HFFc6 (cell line): ENCODE measurements at regions not wholly inside any gene's neighbourhood (a gene's known extent, or its start where the extent isn't known, plus 50 kb on each side); places are given as distances from the start of the nearest gene placed in this dataset.

Experiments used
- DNase-seq: peaks from one replicate; pipeline ENCODE4 v3.0.0-alpha.2; 2018
- H3K27ac Mint-ChIP-seq: 2 replicates; pipeline ENCODE4 v1.8.0; 2020; ENCODE audit warnings: mild to moderate bottlenecking, mixed read lengths
- H3K27me3 Mint-ChIP-seq: 2 replicates; pipeline ENCODE4 v1.8.0; 2021; ENCODE audit warnings: mild to moderate bottlenecking, moderate library complexity, mixed read lengths; ENCODE audit not compliant: insufficient read depth
- H3K36me3 Mint-ChIP-seq: 2 replicates; pipeline ENCODE4 v1.8.0; 2021; ENCODE audit warnings: low read depth, mixed read lengths
- H3K4me1 Mint-ChIP-seq: 2 replicates; pipeline ENCODE4 v1.8.0; 2020; ENCODE audit warnings: low read depth, mixed read lengths
- H3K4me3 Mint-ChIP-seq: 2 replicates; pipeline ENCODE4 v1.8.0; 2020; ENCODE audit warnings: mild to moderate bottlenecking, moderate library complexity, mixed read lengths
- H3K9me3 Mint-ChIP-seq: 2 replicates; pipeline ENCODE4 v1.8.0; 2020; ENCODE audit warnings: mild to moderate bottlenecking, mixed read lengths
- TF ChIP-seq, protein P1 (sequence below): fragments of 200-600 bp; sonication (generic); IDR thresholded peaks from 2 replicates; pipeline ENCODE4 v1.5.0; 2021; ENCODE audit warnings: antibody characterized with exemption, mild to moderate bottlenecking

DNA sequence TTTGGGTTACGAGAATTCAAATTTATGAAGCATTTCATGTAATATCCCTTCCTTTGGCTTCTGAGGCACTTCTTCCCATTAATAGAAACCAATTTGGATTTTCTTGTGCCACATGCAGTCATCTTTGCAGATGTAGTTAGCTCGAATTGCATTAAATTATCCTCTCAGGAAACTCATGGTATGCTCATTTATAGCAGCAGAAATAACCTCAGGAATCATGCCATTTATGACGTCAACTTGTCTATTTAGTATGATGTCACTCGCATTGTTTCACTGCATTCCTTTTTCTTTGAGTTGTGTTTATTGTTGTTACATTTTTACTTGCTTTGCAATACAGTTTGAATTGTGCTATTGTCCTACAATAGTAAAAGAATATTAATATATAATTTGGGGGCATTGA, 163.8 kb downstream of the RBM43 start:
- TF ChIP-seq, protein P1, sequence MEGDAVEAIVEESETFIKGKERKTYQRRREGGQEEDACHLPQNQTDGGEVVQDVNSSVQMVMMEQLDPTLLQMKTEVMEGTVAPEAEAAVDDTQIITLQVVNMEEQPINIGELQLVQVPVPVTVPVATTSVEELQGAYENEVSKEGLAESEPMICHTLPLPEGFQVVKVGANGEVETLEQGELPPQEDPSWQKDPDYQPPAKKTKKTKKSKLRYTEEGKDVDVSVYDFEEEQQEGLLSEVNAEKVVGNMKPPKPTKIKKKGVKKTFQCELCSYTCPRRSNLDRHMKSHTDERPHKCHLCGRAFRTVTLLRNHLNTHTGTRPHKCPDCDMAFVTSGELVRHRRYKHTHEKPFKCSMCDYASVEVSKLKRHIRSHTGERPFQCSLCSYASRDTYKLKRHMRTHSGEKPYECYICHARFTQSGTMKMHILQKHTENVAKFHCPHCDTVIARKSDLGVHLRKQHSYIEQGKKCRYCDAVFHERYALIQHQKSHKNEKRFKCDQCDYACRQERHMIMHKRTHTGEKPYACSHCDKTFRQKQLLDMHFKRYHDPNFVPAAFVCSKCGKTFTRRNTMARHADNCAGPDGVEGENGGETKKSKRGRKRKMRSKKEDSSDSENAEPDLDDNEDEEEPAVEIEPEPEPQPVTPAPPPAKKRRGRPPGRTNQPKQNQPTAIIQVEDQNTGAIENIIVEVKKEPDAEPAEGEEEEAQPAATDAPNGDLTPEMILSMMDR = no peak
- Mint-ChIP-seq H3K4me3 (no peak overlapping the region), H3K36me3 (no peaks in the 10 kb centered on the region), H3K27ac (no peak overlapping the region), H3K4me1 (no peaks in the 10 kb centered on the region), H3K27me3 (peaks cover 5% of the 10 kb centered on the region; the same call in 1 of the 2 replicates), H3K9me3 (no peaks in the 10 kb centered on the region)
- DNase-seq = no peak

DNA sequence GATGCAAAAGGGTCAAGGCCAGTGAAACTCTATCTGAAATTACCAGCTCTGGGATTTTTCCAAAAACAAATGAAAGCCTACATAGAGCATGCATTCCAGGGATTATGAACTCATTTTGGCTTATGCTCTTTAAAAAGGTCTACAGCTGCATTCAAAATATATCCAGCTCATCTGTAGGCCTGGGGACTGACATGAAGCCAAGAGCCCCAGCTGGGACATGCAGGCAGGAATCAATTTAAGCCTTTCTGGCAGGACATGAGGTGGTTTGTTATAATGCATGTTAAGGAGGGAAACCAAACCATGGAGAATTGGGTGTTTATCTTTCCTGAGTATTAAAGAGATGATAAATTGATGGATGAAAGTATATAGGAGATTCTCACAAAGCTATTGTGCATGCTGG, 164.5 kb downstream of the RBM43 start:
- H3K4me1 Mint-ChIP-seq = no peaks in the 10 kb centered on the region
- no peaks in the 10 kb centered on the region for H3K9me3 Mint-ChIP-seq
- H3K27me3 Mint-ChIP-seq = peaks cover 5% of the 10 kb centered on the region; the same call in 1 of the 2 replicates
- H3K4me3 Mint-ChIP-seq = no peak overlapping the region
- TF ChIP-seq, protein P1 = no peak
- no peaks in the 10 kb centered on the region for H3K36me3 Mint-ChIP-seq
- no peak for DNase-seq
- H3K27ac Mint-ChIP-seq = no peak overlapping the region

DNA sequence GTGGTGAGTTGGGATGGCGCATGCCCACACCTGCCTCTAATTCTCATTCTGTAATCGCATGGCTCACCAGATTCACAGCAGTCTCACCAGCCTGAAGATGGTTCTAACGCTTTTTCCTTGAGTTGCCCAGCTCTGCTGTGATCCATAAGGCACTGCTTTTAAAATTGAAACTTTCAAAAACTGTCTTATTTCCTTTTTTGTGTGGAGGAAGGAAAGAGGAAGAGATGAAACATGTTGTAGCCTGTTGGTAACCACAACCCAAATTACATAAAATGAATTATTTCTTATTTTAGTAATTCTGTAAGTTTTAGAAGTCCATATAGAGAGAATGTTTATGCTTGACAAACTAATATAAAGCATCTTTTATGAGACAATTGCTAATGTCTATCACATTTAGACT, 165.4 kb downstream of the RBM43 start:
- H3K36me3 Mint-ChIP-seq = no peaks in the 10 kb centered on the region
- H3K9me3 Mint-ChIP-seq = no peaks in the 10 kb centered on the region
- H3K4me1 Mint-ChIP-seq = no peaks in the 10 kb centered on the region
- TF ChIP-seq, protein P1 = no peak
- no peak overlapping the region for H3K27ac Mint-ChIP-seq
- no peak for DNase-seq
- H3K27me3 Mint-ChIP-seq = peaks cover 2% of the 10 kb centered on the region; the same call in 1 of the 2 replicates
- H3K4me3 Mint-ChIP-seq = no peak overlapping the region

DNA sequence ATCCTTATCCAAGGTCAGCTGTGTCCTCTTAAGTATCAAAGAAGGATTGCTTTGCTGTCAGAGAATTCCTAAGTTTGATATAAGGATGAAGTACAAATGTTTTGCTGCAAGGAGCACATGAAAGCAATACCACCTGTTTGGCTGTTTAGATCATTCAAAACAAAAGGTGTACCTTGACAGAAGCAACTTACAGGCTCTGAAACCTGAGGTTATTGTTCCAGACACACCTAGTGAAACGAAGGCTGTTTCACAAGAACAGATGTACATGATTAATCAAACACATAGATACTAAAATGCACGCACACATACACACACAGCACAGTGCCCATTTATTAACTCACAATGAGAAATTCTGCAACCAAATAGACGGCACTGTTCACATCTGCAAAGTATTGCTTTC, 166.2 kb downstream of the RBM43 start:
- no peaks in the 10 kb centered on the region for H3K4me1 Mint-ChIP-seq
- no peak for DNase-seq
- H3K9me3 Mint-ChIP-seq = no peaks in the 10 kb centered on the region
- no peak overlapping the region for H3K27ac Mint-ChIP-seq
- TF ChIP-seq, protein P1 = no peak
- H3K4me3 Mint-ChIP-seq = no peak overlapping the region
- 0 out of 2 replicates have a peak, but pooled peaks cover 2% of the 10 kb centered on the region for H3K27me3 Mint-ChIP-seq
- H3K36me3 Mint-ChIP-seq = no peaks in the 10 kb centered on the region

DNA sequence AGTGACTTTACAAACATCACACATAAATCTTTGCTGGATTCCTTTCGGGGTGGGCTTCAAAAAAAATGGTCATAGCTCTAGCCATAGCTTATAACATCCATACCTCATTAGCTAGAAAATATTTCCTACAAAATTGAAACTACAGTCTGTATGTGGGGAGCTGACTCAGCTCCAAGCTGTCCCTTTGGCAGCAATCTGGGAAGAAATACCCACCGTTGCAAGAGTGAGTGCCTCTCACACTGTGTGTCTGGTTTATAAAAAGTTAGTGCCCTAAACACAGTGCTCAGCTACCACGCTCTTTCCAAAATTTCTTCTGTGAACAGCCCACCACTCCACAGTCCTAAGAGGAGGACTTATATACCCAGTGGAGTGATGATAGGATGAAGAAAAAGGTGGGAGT, 170.1 kb downstream of the RBM43 start:
- TF ChIP-seq, protein P1 = no peak
- no peak overlapping the region for H3K4me3 Mint-ChIP-seq
- DNase-seq = no peak
- no peak overlapping the region for H3K27ac Mint-ChIP-seq
- H3K36me3 Mint-ChIP-seq = no peaks in the 10 kb centered on the region
- H3K27me3 Mint-ChIP-seq = no peaks in the 10 kb centered on the region; the same call in none of the 2 replicates
- no peaks in the 10 kb centered on the region for H3K4me1 Mint-ChIP-seq
- H3K9me3 Mint-ChIP-seq = no peaks in the 10 kb centered on the region

DNA sequence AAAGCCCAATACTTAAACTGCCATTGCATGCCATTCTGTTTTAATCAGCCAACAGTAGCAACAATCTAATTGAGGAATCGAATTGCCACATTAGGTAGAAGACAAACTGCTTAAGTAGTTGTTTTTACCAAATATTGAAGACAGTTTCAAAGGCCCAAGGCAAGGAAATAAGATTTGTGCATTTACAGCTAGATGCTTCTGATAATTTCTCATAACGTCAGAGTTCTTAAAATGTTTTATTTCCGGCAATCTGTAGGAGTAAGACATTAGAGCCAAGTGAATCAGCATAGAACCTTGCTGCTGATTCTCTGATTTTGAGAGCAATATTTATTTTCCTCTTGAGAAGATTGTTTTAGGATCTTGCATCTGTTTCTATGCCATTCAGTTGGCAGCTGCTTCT, 174.3 kb downstream of the RBM43 start:
- H3K27ac Mint-ChIP-seq = no peak overlapping the region
- TF ChIP-seq, protein P1 = no peak
- H3K27me3 Mint-ChIP-seq = peaks cover 9% of the 10 kb centered on the region
- no peak for DNase-seq
- no peaks in the 10 kb centered on the region for H3K36me3 Mint-ChIP-seq
- H3K4me1 Mint-ChIP-seq = no peaks in the 10 kb centered on the region
- no peaks in the 10 kb centered on the region for H3K9me3 Mint-ChIP-seq
- no peak overlapping the region for H3K4me3 Mint-ChIP-seq
